ENCODE measurements at regions not wholly inside any gene's neighbourhood (a gene's known extent, or its start where the extent isn't known, plus 50 kb on each side); places are given as distances from the start of the nearest gene placed in this dataset.

DNA sequence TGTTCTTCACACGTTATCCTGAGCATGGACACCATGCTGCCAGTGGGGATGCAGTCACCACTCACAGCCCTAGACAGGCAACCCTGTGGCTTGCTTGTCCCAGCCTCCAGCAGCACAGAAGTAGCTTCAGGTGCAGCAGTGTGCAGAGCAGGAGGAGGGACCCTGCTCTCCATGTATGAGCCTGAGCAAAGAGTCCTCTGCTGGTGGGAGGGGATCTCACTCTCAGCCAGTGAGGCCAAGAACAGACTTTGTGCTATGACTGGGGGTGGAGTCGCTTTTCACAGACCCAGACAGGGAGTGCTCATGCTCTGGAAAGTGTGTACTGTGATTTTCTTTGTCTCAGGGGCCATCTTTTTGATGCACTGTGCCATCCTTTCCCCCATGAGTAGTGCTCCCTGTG, 66.1 kb upstream of the NDN start:
- TF ChIP-seq SIX5 (IDR thresholded peaks at IDR 0.05; ENCODE audit: low read depth, low read length, severe bottlenecking) (no peak), WRNIP1 (IDR thresholded peaks at IDR 0.05; ENCODE audit: borderline replicate concordance, low read depth, low read length) (no peak), POLR2A (IDR thresholded peaks at IDR 0.05; ENCODE audit: low read depth, low read length) (no peak), SP1 (IDR thresholded peaks at IDR 0.05; ENCODE audit: low read depth, low read length) (no peak), ATF7 (IDR thresholded peaks at IDR 0.05; ENCODE audit: low read depth) (no peak), MYC (IDR thresholded peaks at IDR 0.05; ENCODE audit: insufficient read depth, insufficient read length, insufficient replicate concordance, low read length, severe bottlenecking) (no peak), CREM (IDR thresholded peaks at IDR 0.05; ENCODE audit: low read depth) (no peak), POLR2AphosphoS5 (IDR thresholded peaks at IDR 0.05; ENCODE audit: low read length) (no peak), POU2F2 (IDR thresholded peaks at IDR 0.05; ENCODE audit: borderline replicate concordance, low read depth, low read length) (no peak), RFX5 (IDR thresholded peaks at IDR 0.05; ENCODE audit: low read depth, low read length) (no peak), TAF1 (IDR thresholded peaks at IDR 0.05; ENCODE audit: borderline replicate concordance, low read depth, low read length) (no peak), CEBPB (IDR thresholded peaks at IDR 0.05; ENCODE audit: borderline replicate concordance in 1 of 2, low read depth in 2 of 2, low read length in 2 of 2) (no peak)
- TF ChIP-seq, protein P1, sequence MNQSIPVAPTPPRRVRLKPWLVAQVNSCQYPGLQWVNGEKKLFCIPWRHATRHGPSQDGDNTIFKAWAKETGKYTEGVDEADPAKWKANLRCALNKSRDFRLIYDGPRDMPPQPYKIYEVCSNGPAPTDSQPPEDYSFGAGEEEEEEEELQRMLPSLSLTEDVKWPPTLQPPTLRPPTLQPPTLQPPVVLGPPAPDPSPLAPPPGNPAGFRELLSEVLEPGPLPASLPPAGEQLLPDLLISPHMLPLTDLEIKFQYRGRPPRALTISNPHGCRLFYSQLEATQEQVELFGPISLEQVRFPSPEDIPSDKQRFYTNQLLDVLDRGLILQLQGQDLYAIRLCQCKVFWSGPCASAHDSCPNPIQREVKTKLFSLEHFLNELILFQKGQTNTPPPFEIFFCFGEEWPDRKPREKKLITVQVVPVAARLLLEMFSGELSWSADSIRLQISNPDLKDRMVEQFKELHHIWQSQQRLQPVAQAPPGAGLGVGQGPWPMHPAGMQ (IDR thresholded peaks at IDR 0.05; ENCODE audit: borderline replicate concordance): no peak
- TF ChIP-seq, protein P2, sequence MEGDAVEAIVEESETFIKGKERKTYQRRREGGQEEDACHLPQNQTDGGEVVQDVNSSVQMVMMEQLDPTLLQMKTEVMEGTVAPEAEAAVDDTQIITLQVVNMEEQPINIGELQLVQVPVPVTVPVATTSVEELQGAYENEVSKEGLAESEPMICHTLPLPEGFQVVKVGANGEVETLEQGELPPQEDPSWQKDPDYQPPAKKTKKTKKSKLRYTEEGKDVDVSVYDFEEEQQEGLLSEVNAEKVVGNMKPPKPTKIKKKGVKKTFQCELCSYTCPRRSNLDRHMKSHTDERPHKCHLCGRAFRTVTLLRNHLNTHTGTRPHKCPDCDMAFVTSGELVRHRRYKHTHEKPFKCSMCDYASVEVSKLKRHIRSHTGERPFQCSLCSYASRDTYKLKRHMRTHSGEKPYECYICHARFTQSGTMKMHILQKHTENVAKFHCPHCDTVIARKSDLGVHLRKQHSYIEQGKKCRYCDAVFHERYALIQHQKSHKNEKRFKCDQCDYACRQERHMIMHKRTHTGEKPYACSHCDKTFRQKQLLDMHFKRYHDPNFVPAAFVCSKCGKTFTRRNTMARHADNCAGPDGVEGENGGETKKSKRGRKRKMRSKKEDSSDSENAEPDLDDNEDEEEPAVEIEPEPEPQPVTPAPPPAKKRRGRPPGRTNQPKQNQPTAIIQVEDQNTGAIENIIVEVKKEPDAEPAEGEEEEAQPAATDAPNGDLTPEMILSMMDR (IDR thresholded peaks at IDR 0.05 in 2 of 3, conservative IDR thresholded peaks at IDR 0.05 in 1 of 3; ENCODE audit: control insufficient read depth in 2 of 3, extremely low read depth in 1 of 3, insufficient read depth in 1 of 3, low read depth in 3 of 3, low read length in 3 of 3): no peak

Data from GM12878 (cell line).